ENCODE measurements at regions not wholly inside any gene's neighbourhood (a gene's known extent, or its start where the extent isn't known, plus 50 kb on each side); places are given as distances from the start of the nearest gene placed in this dataset.

- no peak for TF ChIP-seq CTCF (IDR thresholded peaks at IDR 0.05; ENCODE audit: control insufficient read depth, insufficient read depth, low read depth, low read length, missing control alignments)
- H3K4me3 ChIP-seq (ENCODE audit: control insufficient read depth, low read depth, low read length) = no peak overlapping the region
- no peak for DNase-seq (ENCODE audit: low read depth)
These were observed 290.5 kb upstream of the SORL1-AS1 start for GRCh38 chr11:121743285-121743684.

- no peak overlapping the region for H3K4me3 ChIP-seq (ENCODE audit: control insufficient read depth, low read depth, low read length)
- no peak for DNase-seq (ENCODE audit: low read depth)
- no peak for TF ChIP-seq CTCF (IDR thresholded peaks at IDR 0.05; ENCODE audit: control insufficient read depth, insufficient read depth, low read depth, low read length, missing control alignments)
These were observed 289.1 kb upstream of the SORL1-AS1 start for GRCh38 chr11:121741761-121742361.

- H3K4me3 ChIP-seq (ENCODE audit: control insufficient read depth, low read depth, low read length) = no peak overlapping the region
- TF ChIP-seq CTCF (IDR thresholded peaks at IDR 0.05; ENCODE audit: control insufficient read depth, insufficient read depth, low read depth, low read length, missing control alignments) = no peak
- no peak for DNase-seq (ENCODE audit: low read depth)
These were observed 288.6 kb upstream of the SORL1-AS1 start for GRCh38 chr11:121741351-121741760.

DNA sequence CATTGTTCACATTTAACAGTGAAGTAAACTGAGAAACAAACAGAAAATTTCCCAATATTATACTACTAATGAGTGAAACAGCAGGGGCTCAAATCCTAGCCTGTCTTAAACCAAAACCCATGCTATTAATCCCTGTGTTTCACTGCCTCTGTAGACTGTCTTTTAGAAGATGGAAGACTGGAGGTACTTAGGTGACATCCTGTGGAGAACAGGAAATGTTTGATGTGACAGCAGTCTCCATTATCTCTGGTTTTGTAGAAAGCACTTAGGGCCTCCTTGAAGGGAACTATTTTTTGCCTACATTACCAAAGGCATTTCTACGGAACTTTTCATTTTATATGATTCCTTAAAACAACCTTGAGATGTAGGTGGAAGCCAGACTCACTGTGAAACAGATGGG lies 288.1 kb upstream of the SORL1-AS1 start:
- TF ChIP-seq CTCF (IDR thresholded peaks at IDR 0.05; ENCODE audit: control insufficient read depth, insufficient read depth, low read depth, low read length, missing control alignments) = no peak
- H3K4me3 ChIP-seq (ENCODE audit: control insufficient read depth, low read depth, low read length) = no peak overlapping the region
- DNase-seq (ENCODE audit: low read depth) = no peak

DNA sequence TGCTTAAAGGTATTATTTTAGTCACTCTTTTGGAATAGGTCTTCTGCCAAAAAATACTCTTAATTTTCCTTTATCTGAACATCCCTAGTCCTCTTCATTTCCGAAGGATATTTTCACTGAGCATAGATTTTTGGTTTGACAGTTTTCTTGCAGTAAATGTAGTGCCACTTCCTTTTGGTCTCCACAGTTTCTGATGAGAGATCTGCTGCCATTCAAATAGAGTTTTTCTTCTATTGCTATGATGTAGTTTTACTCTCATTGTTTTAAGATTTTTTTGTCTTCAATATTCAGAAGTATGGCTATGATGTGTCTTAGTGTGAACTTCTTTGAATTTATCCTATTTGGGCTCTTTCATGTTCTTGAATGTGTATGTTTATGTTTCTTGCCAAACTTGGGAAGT lies 281.1 kb upstream of the SORL1-AS1 start:
- DNase-seq (ENCODE audit: low read depth) = no peak
- H3K4me3 ChIP-seq (ENCODE audit: control insufficient read depth, low read depth, low read length) = no peak overlapping the region
- no peak for TF ChIP-seq CTCF (IDR thresholded peaks at IDR 0.05; ENCODE audit: control insufficient read depth, insufficient read depth, low read depth, low read length, missing control alignments)

DNA sequence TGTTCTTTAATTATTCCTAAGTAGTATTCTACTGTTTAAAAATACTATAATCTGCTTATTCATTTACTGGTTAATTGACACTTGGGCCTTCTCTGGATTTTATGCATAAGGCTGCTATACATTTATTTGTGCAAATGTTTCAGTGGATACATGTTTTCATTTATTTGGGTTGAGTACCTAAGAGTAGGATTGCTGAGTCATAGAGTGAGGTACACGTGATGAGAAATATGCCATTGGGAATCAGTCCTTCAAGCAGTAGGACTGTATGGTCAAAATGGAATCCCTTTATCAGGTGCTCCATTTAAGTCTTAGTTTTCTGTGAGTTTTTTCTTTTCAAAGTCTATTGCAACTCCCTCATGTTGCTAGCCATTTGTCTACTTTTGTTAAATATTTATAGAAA lies 275.2 kb upstream of the SORL1-AS1 start:
- no peak for DNase-seq (ENCODE audit: low read depth)
- TF ChIP-seq CTCF (IDR thresholded peaks at IDR 0.05; ENCODE audit: control insufficient read depth, insufficient read depth, low read depth, low read length, missing control alignments) = no peak
- no peak overlapping the region for H3K4me3 ChIP-seq (ENCODE audit: control insufficient read depth, low read depth, low read length)
